Astrocyte (in vitro differentiated cells and primary cell): ENCODE measurements at regions not wholly inside any gene's neighbourhood (a gene's known extent, or its start where the extent isn't known, plus 50 kb on each side); places are given as distances from the start of the nearest gene placed in this dataset.

Source experiments
- CTCF ChIP-seq: IDR thresholded peaks from 2 replicates; pipeline ENCODE4 v1.5.1; 2011; ENCODE audit warnings: low read depth, mild to moderate bottlenecking, inconsistent platforms, low read length, moderate library complexity; ENCODE audit not compliant: insufficient read depth
- EZH2 ChIP-seq: IDR thresholded peaks from 2 replicates; pipeline ENCODE4 v1.6.1; 2012; ENCODE audit warnings: mild to moderate bottlenecking, low read length, inconsistent platforms; ENCODE audit not compliant: insufficient read depth

- TF ChIP-seq EZH2 (no peak), CTCF (no peak)
Measured at GRCh38 chr14:44163946-44164345, 343.1 kb downstream of the FSCB start.
